Activated T-helper 17 cell treated with anti-CD3 and anti-CD28 coated beads, Interleukin-2, amount 50 U/mL, for 72 hours (primary cell): ENCODE measurements at regions not wholly inside any gene's neighbourhood (a gene's known extent, or its start where the extent isn't known, plus 50 kb on each side); places are given as distances from the start of the nearest gene placed in this dataset.

Experiments used
- ATAC-seq: fragments of 150-1000 bp; cut with Tn5 transposase; replicated peaks from 2 replicates; pipeline ENCODE4 v1.10.0; 2021; ENCODE audit warnings: mild to moderate bottlenecking, moderate library complexity
- H3K27ac Mint-ChIP-seq: one replicate; pipeline ENCODE4 v1.8.0; 2022; ENCODE audit warnings: mixed read lengths
- H3K27me3 Mint-ChIP-seq: one replicate; pipeline ENCODE4 v1.8.0; 2022; ENCODE audit warnings: mixed read lengths
- H3K36me3 Mint-ChIP-seq: one replicate; pipeline ENCODE4 v1.8.0; 2022; ENCODE audit warnings: low read depth, mild to moderate bottlenecking, mixed read lengths
- H3K4me1 Mint-ChIP-seq: one replicate; pipeline ENCODE4 v1.8.0; 2022; ENCODE audit warnings: mixed read lengths
- H3K4me3 Mint-ChIP-seq: one replicate; pipeline ENCODE4 v1.8.0; 2022; ENCODE audit warnings: mild to moderate bottlenecking, mixed read lengths
- H3K9me3 Mint-ChIP-seq: one replicate; pipeline ENCODE4 v1.8.0; 2022; ENCODE audit warnings: mixed read lengths

- Mint-ChIP-seq H3K27me3 (peaks cover 17% of the 10 kb centered on the region), H3K36me3 (no peaks in the 10 kb centered on the region), H3K4me3 (no peak overlapping the region), H3K4me1 (no peaks in the 10 kb centered on the region), H3K9me3 (no peaks in the 10 kb centered on the region), H3K27ac (no peak overlapping the region)
- no peak for ATAC-seq
Measured at GRCh38 chr5:110918683-110919082, 152.8 kb upstream of the TSLP start.

- no peaks in the 10 kb centered on the region for H3K9me3 Mint-ChIP-seq
- no peak overlapping the region for H3K27ac Mint-ChIP-seq
- no peaks in the 10 kb centered on the region for H3K36me3 Mint-ChIP-seq
- no peaks in the 10 kb centered on the region for H3K4me1 Mint-ChIP-seq
- no peak for ATAC-seq
- H3K4me3 Mint-ChIP-seq: no peak overlapping the region
- H3K27me3 Mint-ChIP-seq: peaks cover 8% of the 10 kb centered on the region
Measured at GRCh38 chr5:110923971-110924370, 147.5 kb upstream of the TSLP start.

DNA sequence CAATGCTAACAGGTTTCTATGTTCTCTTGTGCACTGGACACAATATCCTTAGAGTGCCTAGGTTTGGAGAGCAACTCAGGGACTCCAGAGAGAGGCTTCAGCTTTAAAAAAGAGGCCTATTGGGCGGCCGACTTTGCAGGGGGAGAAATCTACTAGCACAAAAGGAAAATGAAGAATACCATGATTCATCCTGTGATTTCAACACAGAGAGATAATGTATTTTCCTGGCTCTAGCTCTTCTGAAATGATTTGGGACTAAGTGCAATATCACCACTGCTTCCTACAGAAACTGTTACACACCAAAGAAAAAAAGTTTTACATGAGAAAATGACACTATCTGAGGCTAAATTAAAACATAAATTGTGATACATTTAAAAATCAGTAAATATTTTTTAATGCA, 146.1 kb upstream of the TSLP start:
- no peak for ATAC-seq
- no peaks in the 10 kb centered on the region for H3K36me3 Mint-ChIP-seq
- H3K4me3 Mint-ChIP-seq: no peak overlapping the region
- no peaks in the 10 kb centered on the region for H3K4me1 Mint-ChIP-seq
- H3K27ac Mint-ChIP-seq: no peak overlapping the region
- H3K9me3 Mint-ChIP-seq: no peaks in the 10 kb centered on the region
- H3K27me3 Mint-ChIP-seq: peaks cover 8% of the 10 kb centered on the region

GRCh38 chr5:110925916-110926315, 145.6 kb upstream of the TSLP start:
- Mint-ChIP-seq H3K4me1 (no peaks in the 10 kb centered on the region), H3K36me3 (no peaks in the 10 kb centered on the region)

GRCh38 chr5:110932755-110933488, 138.6 kb upstream of the TSLP start:
- no peak for ATAC-seq
- peaks cover 5% of the 10 kb centered on the region for H3K9me3 Mint-ChIP-seq
- no peak overlapping the region for H3K4me3 Mint-ChIP-seq
- H3K27me3 Mint-ChIP-seq: peaks cover 18% of the 10 kb centered on the region
- no peaks in the 10 kb centered on the region for H3K36me3 Mint-ChIP-seq
- no peaks in the 10 kb centered on the region for H3K4me1 Mint-ChIP-seq
- no peak overlapping the region for H3K27ac Mint-ChIP-seq

More at GRCh38 chr5:110925916-110926315, 145.6 kb upstream of the TSLP start:
- Mint-ChIP-seq H3K4me3 (no peak overlapping the region), H3K27me3 (peaks cover 8% of the 10 kb centered on the region), H3K27ac (no peak overlapping the region), H3K9me3 (no peaks in the 10 kb centered on the region)
- ATAC-seq: no peak

- H3K4me1 Mint-ChIP-seq: no peaks in the 10 kb centered on the region
- H3K27ac Mint-ChIP-seq: no peak overlapping the region
- peaks cover 3% of the 10 kb centered on the region for H3K9me3 Mint-ChIP-seq
- no peaks in the 10 kb centered on the region for H3K36me3 Mint-ChIP-seq
- no peak for ATAC-seq
- no peak overlapping the region for H3K4me3 Mint-ChIP-seq
- H3K27me3 Mint-ChIP-seq: peaks cover 3% of the 10 kb centered on the region
Measured at GRCh38 chr5:110940136-110940535, 131.4 kb upstream of the TSLP start.

DNA sequence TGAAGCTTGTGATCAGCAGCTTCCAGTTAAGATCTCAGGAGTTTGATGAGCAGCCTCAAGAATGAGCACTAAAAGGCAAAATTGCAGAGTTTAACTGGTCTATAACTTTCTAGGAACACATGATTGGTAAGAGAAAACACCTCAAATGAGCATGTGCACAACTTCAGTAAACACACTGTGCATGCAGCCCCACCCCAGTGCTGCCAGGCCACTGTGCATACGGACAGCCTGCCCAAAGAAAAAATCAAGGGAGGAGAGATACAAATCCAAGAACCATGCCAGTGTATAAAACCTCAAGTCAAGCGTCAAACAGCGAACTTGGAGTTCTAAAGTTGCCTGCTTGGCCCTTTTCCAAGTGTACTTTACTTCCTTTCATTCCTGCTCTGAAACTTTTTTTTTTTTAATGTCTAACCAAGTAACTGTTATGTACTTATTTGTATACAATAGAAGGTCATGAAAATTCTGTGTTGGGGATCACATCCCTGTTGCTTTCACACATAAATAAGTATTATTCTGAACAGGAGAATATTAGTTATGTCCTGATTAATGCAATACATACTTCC, 125.6 kb upstream of the TSLP start:
- Mint-ChIP-seq H3K9me3 (peaks cover 3% of the 10 kb centered on the region), H3K4me3 (no peak overlapping the region), H3K4me1 (no peaks in the 10 kb centered on the region), H3K27me3 (peaks cover 5% of the 10 kb centered on the region), H3K27ac (no peak overlapping the region), H3K36me3 (no peaks in the 10 kb centered on the region)
- ATAC-seq: no peak

DNA sequence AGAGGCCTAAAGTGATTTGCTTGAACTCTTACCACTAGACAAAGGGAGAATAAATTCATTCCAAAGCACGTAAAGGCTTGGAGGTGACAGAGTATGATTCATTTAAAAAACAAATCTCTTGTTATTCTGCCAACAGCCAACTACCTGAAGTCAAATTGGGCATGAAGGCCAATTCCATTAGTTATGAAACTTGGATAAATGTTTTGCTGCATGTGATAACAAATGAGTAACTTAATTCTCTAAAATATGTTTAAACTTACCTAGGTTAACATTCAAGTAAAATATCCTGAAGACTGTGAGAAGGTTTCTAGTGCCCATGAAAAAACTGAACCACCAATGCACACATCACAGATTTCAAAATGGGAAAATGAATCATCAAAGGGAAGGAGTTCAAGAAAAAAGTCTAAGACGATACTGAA, 120.1 kb upstream of the TSLP start:
- peaks cover 11% of the 10 kb centered on the region for H3K27me3 Mint-ChIP-seq
- no peak for ATAC-seq
- peaks cover 5% of the 10 kb centered on the region for H3K9me3 Mint-ChIP-seq
- H3K4me3 Mint-ChIP-seq: no peak overlapping the region
- H3K27ac Mint-ChIP-seq: no peak overlapping the region
- no peaks in the 10 kb centered on the region for H3K4me1 Mint-ChIP-seq
- H3K36me3 Mint-ChIP-seq: no peaks in the 10 kb centered on the region

DNA sequence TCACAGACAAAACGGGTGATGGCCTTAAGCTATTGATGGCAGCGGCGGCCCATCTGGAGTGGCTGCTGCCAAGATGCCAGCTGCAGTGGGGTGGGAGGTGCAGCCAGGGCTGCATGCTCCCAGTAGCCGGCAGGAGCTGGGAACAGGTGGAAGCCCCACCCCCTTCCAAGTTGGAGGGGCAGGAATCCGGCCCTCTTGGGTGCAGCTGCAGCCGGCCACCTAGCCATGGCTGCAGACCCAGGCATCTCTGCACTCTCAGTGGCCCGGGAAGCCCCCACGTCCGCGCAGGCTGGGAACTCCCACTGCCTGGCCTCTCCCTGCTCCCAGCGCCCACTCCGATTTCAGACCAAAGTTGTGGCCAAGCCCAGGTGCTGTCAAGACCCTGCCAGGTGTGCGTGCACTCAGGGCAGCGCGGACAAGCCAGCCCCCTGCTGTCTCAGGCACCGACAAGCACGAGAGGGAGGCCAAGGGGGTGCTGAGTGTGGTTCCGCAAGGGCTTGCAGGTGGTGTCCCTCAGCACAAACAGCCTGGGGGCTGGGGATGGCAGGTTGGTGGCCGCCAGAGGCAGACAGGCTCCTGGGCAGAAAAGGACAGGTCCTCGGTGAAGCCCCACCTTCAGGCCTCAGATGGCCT, 115.1 kb upstream of the TSLP start:
- H3K27ac Mint-ChIP-seq: no peak overlapping the region
- no peaks in the 10 kb centered on the region for H3K36me3 Mint-ChIP-seq
- H3K27me3 Mint-ChIP-seq: peaks cover 11% of the 10 kb centered on the region
- no peaks in the 10 kb centered on the region for H3K4me1 Mint-ChIP-seq
- no peak overlapping the region for H3K4me3 Mint-ChIP-seq
- no peak for ATAC-seq
- peaks cover 9% of the 10 kb centered on the region for H3K9me3 Mint-ChIP-seq

- Mint-ChIP-seq H3K4me1 (no peaks in the 10 kb centered on the region), H3K36me3 (no peaks in the 10 kb centered on the region), H3K27ac (no peak overlapping the region), H3K4me3 (no peak overlapping the region), H3K9me3 (peaks cover 9% of the 10 kb centered on the region), H3K27me3 (peaks cover 11% of the 10 kb centered on the region)
- ATAC-seq: no peak
Measured at GRCh38 chr5:110956913-110957813, 114.3 kb upstream of the TSLP start.

DNA sequence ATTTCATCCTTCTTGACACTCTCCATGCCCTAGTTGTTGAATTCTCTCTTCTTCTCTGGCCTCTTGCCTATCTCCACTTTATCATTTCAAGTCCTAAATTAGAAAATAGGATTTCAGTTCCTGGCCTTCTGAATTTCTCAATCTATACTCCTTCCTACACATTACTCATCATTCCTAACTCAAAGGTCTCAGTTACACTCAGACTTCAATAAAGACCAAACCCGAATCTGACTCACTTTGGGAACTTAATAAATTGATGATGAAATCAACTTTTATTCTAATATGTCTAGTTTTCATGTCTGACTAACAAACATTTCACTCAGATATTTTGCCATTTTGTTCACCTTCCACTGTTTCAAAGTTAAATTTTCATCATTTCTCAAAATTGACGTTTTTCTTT, 113.6 kb upstream of the TSLP start:
- H3K36me3 Mint-ChIP-seq: no peaks in the 10 kb centered on the region
- no peak for ATAC-seq
- H3K4me1 Mint-ChIP-seq: no peaks in the 10 kb centered on the region
- peaks cover 11% of the 10 kb centered on the region for H3K27me3 Mint-ChIP-seq
- peaks cover 9% of the 10 kb centered on the region for H3K9me3 Mint-ChIP-seq
- no peak overlapping the region for H3K4me3 Mint-ChIP-seq
- H3K27ac Mint-ChIP-seq: no peak overlapping the region

DNA sequence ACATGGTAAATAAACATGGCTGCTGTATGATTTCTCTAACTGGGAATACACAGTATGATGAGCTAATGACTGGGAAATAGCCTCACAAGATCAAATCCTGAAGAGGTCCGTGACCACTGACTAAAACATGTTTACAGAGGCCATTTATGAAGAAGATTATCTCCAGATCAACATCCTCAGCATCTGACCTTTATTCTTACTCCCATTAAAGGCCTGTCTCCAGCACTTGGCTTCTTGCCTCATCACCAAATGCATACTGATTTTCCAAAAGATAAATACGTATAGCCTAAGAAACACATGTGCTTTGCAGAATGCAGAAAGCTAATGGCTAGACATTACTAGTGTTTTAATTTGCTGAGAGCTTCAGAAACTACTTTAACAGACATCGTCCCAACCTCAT, 108.0 kb upstream of the TSLP start:
- Mint-ChIP-seq H3K27ac (no peak overlapping the region), H3K9me3 (peaks cover 4% of the 10 kb centered on the region), H3K36me3 (no peaks in the 10 kb centered on the region), H3K4me1 (no peaks in the 10 kb centered on the region), H3K4me3 (no peak overlapping the region), H3K27me3 (peaks cover 8% of the 10 kb centered on the region)
- no peak for ATAC-seq

- no peaks in the 10 kb centered on the region for H3K9me3 Mint-ChIP-seq
- no peak for ATAC-seq
- no peak overlapping the region for H3K4me3 Mint-ChIP-seq
- no peaks in the 10 kb centered on the region for H3K4me1 Mint-ChIP-seq
- no peaks in the 10 kb centered on the region for H3K36me3 Mint-ChIP-seq
- H3K27me3 Mint-ChIP-seq: peaks cover 11% of the 10 kb centered on the region
- H3K27ac Mint-ChIP-seq: no peak overlapping the region
Measured at GRCh38 chr5:110965773-110966581, 105.5 kb upstream of the TSLP start.
